ENCODE measurements at regions not wholly inside any gene's neighbourhood (a gene's known extent, or its start where the extent isn't known, plus 50 kb on each side); places are given as distances from the start of the nearest gene placed in this dataset.
A peak's percentile ranks its signal among the peaks of the same experiment; 100 is the strongest.

GRCh38 chr3:23644099-23644498 lies 161.7 kb upstream of the UBE2E1 start:
- no peak for DNase-seq (ENCODE audit: low read depth)

DNA sequence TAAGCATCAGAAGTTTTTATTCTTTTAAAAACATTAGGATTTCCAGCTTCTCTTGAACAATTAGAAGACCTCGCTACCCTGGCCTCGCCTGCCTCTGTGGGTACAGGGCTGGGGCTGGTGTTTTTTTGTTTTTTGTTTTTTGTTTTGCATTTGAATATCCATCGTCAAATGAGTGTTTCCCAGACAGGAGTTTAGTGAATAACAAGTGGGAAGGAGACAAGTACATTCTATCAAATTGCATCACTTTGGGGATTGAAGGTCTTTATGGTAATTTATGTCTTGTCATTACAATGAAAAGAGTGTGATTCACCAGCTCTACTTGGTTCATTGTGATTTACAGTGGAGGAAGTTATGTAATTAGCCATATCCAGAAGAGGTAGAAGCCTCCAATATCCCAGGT lies 161.1 kb upstream of the UBE2E1 start:
- no peak for DNase-seq (ENCODE audit: low read depth)

DNA sequence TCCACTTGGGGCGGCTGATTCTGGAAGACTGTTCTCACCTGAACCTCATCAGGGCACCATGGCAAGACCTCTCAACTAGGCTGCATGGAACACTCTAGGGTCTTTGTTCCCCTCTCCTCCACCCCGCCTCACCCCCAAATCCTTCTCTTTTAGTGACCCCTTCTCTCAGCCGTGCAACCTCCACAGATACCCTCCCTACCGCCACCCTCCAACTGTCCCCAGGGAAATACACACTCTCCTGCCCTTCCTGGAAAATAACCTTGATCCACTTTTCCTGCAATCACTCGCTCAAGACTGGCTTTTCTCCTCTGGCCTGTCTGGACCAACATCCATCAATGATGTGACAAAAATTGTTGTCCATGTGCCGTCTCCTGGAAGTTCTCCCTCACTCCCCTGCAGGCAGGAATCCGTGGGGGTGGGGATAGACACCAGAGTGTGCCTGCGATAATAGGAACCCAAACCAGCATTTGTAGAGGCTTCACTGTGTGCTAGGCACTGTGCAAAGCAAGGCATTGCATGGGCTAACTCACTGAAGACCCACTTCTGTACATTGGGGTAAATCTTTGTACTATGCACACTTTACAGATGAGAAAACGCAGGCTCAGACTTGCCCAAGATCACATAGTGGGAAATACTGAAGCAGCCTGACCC lies 160.1 kb upstream of the UBE2E1 start:
- no peak for DNase-seq (ENCODE audit: low read depth)

DNA sequence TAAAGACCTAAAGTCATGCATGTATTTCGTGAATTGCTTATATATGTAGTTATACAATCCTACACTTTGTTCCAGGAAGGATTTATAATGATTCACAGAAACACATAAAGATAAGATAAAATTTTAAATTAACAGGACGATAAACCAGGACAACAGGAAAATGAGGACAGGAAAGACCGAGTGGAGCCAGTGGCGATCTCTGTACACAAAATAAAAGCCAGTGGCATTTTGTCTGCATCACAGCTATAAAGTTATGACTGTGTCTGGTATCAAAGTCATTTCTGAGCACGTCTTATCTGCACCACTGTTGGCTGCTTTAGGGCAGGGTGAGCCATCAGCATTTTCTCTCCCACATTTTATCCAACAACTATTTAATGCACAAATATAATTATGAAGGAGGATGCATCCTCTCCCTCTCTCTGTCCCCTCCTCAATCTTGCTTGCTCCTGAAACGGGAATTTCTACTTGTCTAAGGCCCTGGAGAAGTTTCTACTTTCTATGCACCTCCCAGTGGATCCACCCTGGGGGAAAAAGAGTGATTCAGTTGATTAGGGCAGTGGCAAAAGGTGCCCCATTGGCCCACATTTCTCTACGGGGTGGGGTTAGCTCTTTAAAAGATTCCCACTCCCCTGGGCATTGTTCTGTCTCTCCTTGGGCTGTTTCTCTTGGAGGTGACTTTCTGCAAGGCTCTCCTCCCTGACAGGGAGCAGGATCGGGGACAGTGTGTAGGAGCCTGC lies 159.4 kb upstream of the UBE2E1 start:
- DNase-seq (ENCODE audit: low read depth): no peak

DNA sequence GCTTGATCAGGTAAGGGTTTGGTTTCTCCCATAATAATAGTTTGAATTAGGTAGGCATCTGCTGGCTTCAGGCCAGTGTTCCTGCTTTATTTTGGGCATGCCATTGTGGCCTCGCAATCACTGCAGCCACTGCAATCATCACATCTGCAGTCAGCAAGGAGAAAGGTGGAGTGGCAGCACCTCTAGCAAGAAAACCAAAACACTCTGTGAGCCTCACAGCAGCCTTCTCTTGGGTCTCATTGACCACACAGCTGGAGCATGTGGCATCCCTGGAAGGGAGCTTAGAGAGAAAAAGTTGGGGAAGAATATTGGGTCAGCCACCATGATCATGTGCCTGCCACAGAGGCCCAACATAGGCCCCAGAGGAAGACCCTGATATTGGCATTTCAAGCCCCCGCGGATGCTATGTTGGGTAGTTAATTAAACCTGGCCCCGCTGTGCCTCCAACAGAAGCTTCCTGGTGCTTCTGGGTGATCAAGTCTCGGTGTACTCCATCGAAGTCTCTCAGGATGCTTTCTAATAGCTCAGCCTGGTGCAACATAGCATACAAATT lies 158.0 kb upstream of the UBE2E1 start:
- no peak for DNase-seq (ENCODE audit: low read depth)

- DNase-seq (ENCODE audit: low read depth): peak; percentile 46
Observed at GRCh38 chr3:23648326-23648995, 157.3 kb upstream of the UBE2E1 start.

GRCh38 chr3:23648996-23649395 lies 156.8 kb upstream of the UBE2E1 start:
- no peak for DNase-seq (ENCODE audit: low read depth)

GRCh38 chr3:23649448-23649847 lies 156.3 kb upstream of the UBE2E1 start:
- DNase-seq (ENCODE audit: low read depth): no peak

GRCh38 chr3:23650371-23651140 lies 155.2 kb upstream of the UBE2E1 start:
- DNase-seq (ENCODE audit: low read depth): peak; percentile 95

- no peak for DNase-seq (ENCODE audit: low read depth)
Observed at GRCh38 chr3:23653647-23654525, 151.9 kb upstream of the UBE2E1 start.

GRCh38 chr3:23654571-23654970 lies 151.2 kb upstream of the UBE2E1 start:
- DNase-seq (ENCODE audit: low read depth): no peak

- DNase-seq (ENCODE audit: low read depth): no peak
Observed at GRCh38 chr3:23655749-23656148, 150.0 kb upstream of the UBE2E1 start.

- DNase-seq (ENCODE audit: low read depth): no peak
Observed at GRCh38 chr3:23656199-23656598, 149.6 kb upstream of the UBE2E1 start.

DNA sequence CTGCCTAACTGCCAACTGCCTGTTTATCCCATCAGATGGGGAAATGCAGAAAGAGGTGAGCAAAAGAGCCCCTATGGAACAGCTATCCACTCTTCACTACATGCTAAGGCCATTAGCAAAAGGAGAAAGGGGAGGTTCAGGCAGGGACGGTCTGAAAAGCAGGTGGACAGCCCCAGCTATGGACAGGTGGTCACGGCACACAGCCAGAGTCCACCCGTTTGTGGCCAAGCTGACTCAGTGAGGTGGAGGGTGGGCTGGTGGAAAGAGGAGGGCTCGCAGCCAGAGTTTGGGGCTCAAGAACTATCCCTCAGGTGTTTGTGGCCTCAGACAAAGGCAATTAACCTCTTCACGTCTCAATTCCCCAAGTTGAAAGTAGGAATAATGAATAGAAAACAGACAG lies 148.9 kb upstream of the UBE2E1 start:
- DNase-seq (ENCODE audit: low read depth): no peak

GRCh38 chr3:23657647-23658046 lies 148.1 kb upstream of the UBE2E1 start:
- DNase-seq (ENCODE audit: low read depth): no peak

GRCh38 chr3:23659274-23659673 lies 146.5 kb upstream of the UBE2E1 start:
- DNase-seq (ENCODE audit: low read depth): no peak

- no peak for DNase-seq (ENCODE audit: low read depth)
Observed at GRCh38 chr3:23659840-23660430, 145.8 kb upstream of the UBE2E1 start.

DNA sequence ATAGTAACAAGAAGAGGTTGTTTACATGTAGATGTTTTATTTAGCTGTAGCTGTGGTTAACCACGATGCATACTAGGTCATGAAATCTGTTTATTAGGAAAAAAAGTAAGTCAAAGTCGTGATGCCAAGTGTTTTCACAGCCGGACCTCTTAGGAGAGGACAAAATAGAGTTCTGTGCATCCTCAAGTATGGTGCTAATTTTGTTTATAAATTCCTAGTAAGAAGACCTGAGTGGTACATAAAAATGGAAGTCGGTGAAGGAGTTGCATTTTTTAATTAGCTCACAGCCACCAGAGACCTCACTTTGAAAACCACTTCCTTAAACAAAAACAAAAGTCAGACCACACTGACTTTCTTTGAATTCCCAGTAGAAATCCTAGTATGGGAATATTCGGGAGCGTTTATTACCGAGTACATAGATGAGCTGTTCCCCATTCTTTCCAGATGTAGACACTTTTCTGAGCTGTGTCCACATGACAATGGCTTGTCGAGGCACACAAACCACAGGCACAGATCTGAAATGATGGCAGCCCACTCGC lies 143.6 kb upstream of the UBE2E1 start:
- peak; percentile 49 for DNase-seq (ENCODE audit: low read depth)

- no peak for DNase-seq (ENCODE audit: low read depth)
Observed at GRCh38 chr3:23663246-23663645, 142.5 kb upstream of the UBE2E1 start.

- no peak for DNase-seq (ENCODE audit: low read depth)
Observed at GRCh38 chr3:23663661-23664186, 142.0 kb upstream of the UBE2E1 start.
